GM12878 (cell line): ENCODE measurements at regions not wholly inside any gene's neighbourhood (a gene's known extent, or its start where the extent isn't known, plus 50 kb on each side); places are given as distances from the start of the nearest gene placed in this dataset.

Source experiments
- ATAC-seq: fragments of 200-7000 bp; cut with Tn5 transposase; 3 replicates; pipeline ENCODE4 v1.9.1; 2020; ENCODE audit warnings: mild to moderate bottlenecking, moderate library complexity
- BruUV-seq: library from RNA; stranded (reverse); fragments of 400-500 nt; replicated peaks from 2 replicates; lab custom pipeline; 2021; lab: Mats Ljungman, UMichigan
- CTCF ChIA-PET: fragments of 300-600 bp; sonication (Branson Sonifier 250); formaldehyde crosslinking; extraction: SDS; loops from one replicate; lab custom pipeline; 2021; ENCODE audit warnings: inconsistent platforms; lab: Yijun Ruan, JAX
- POLR2A ChIA-PET: fragments of 350-600 bp; formaldehyde crosslinking; extraction: SDS; loops from one replicate; lab custom pipeline; 2021; ENCODE audit warnings: inconsistent platforms; lab: Charles Lee
- RAD21 ChIA-PET: fragments of 300-600 bp; sonication (Branson Sonifier 250); formaldehyde crosslinking; loops from one replicate; lab custom pipeline; 2023; ENCODE audit warnings: antibody characterized with exemption; ENCODE audit not compliant: unreplicated experiment; lab: Charles Lee
- SMC1A ChIA-PET: fragments of 300-600 bp; sonication (Branson Sonifier 250); formaldehyde crosslinking; loops from one replicate; lab custom pipeline; 2023; ENCODE audit not compliant: unreplicated experiment, uncharacterized antibody; lab: Charles Lee
- DNase-seq: peaks from one replicate; pipeline ENCODE4 v3.0.0-alpha.2; 2011; ENCODE audit warnings: low read depth, low spot score
- FAIRE-seq: peaks from 3 replicates; lab custom pipeline; 2011; peaks lifted over from hg19 to GRCh38; lab: Jason Lieb, UNC
- H2AFZ ChIP-seq: 2 replicates; pipeline ENCODE4 v1.6.0; 2011; ENCODE audit warnings: low read depth, low read length, control low read depth; ENCODE audit not compliant: control insufficient read depth
- H3K27ac ChIP-seq: 2 replicates; pipeline ENCODE4 v1.5.1; 2011; ENCODE audit warnings: control low read depth; ENCODE audit not compliant: control insufficient read depth, insufficient read depth
- H3K27me3 ChIP-seq, 2 experiments: replicated peaks in 1 of 2; 2 replicates each; pipeline versions ENCODE4 v1.6.0 to v1.6.1; 2011; ENCODE audit warnings: low read length in 1 of 2; ENCODE audit not compliant: control insufficient read depth in 2 of 2, insufficient read depth in 2 of 2
- H3K36me3 ChIP-seq, 2 experiments: 2 replicates each; pipeline ENCODE4 v1.5.1; 2011; ENCODE audit warnings: low read length in 1 of 2; ENCODE audit not compliant: control insufficient read depth in 2 of 2, insufficient read depth in 2 of 2
- H3K4me1 ChIP-seq: 2 replicates; pipeline ENCODE4 v1.6.1; 2011; ENCODE audit warnings: mild to moderate bottlenecking, low read length, moderate library complexity, mixed read lengths; ENCODE audit not compliant: control insufficient read depth, insufficient read depth
- H3K4me2 ChIP-seq: 2 replicates; pipeline ENCODE4 v1.6.0; 2011; ENCODE audit warnings: control low read depth; ENCODE audit not compliant: control insufficient read depth, insufficient read depth
- H3K4me3 ChIP-seq: fragments of 200-600 bp; sonication (generic); 2 replicates; pipeline ENCODE4 v1.5.1; 2016
- H3K79me2 ChIP-seq: 2 replicates; pipeline ENCODE4 v1.6.0; 2011; ENCODE audit warnings: low read length; ENCODE audit not compliant: control insufficient read depth, insufficient read depth
- H3K9ac ChIP-seq: 2 replicates; pipeline ENCODE4 v1.8.0; 2011; ENCODE audit warnings: low read length, control low read depth, mixed read lengths; ENCODE audit not compliant: control insufficient read depth, insufficient read depth
- H3K9me3 ChIP-seq: replicated peaks from 3 replicates; pipeline ENCODE4 v1.5.1; 2011; ENCODE audit warnings: mild to moderate bottlenecking, low read length; ENCODE audit not compliant: control insufficient read depth, insufficient read depth
- H4K20me1 ChIP-seq: 2 replicates; pipeline ENCODE4 v1.6.0; 2011; ENCODE audit not compliant: control insufficient read depth, insufficient read depth
- BCL11A ChIP-seq: IDR thresholded peaks from 2 replicates; pipeline ENCODE4 v1.6.1; 2011; ENCODE audit warnings: low read depth, low read length
- BMI1 ChIP-seq: fragments of 450-650 bp; IDR thresholded peaks from 2 replicates; pipeline ENCODE4 v1.6.1; 2016; ENCODE audit warnings: mild to moderate bottlenecking, moderate library complexity, borderline replicate concordance
- CREM ChIP-seq: IDR thresholded peaks from 2 replicates; pipeline ENCODE4 v1.6.1; 2014; ENCODE audit warnings: antibody characterized with exemption, low read depth
- FOS ChIP-seq: IDR thresholded peaks from 3 replicates; pipeline ENCODE4 v1.6.1; 2011; ENCODE audit warnings: borderline replicate concordance; ENCODE audit not compliant: insufficient read length; ENCODE audit errors: extremely low read depth
- NFXL1 ChIP-seq: fragments of 450-650 bp; IDR thresholded peaks from 2 replicates; pipeline ENCODE4 v1.6.1; 2017; ENCODE audit warnings: antibody characterized with exemption, mild to moderate bottlenecking, borderline replicate concordance
- POLR2AphosphoS2 ChIP-seq: IDR thresholded peaks from 2 replicates; pipeline ENCODE4 v1.6.1; 2011; ENCODE audit warnings: low read depth, mild to moderate bottlenecking, low read length, improper control_type of control experiment, moderate library complexity
- POLR2AphosphoS5 ChIP-seq: IDR thresholded peaks from 2 replicates; pipeline ENCODE4 v1.6.1; 2011; ENCODE audit warnings: mild to moderate bottlenecking, low read length, inconsistent platforms
- RB1 ChIP-seq: fragments of 450-650 bp; formaldehyde crosslinking; IDR thresholded peaks from 2 replicates; pipeline ENCODE4 v1.6.1; 2017; ENCODE audit warnings: mild to moderate bottlenecking, borderline replicate concordance
- SMAD5 ChIP-seq: IDR thresholded peaks from 2 replicates; pipeline ENCODE4 v1.6.1; 2016; ENCODE audit warnings: antibody characterized with exemption, low read depth
- ZNF274 ChIP-seq: IDR thresholded peaks from one replicate; pipeline ENCODE4 v1.8.0; 2011; ENCODE audit not compliant: insufficient read length, insufficient read depth
- ZNF622 ChIP-seq: fragments of 450-650 bp; IDR thresholded peaks from 2 replicates; pipeline ENCODE4 v1.6.1; 2017; ENCODE audit warnings: mild to moderate bottlenecking, inconsistent platforms
- WGBS: methylation state at CpG from one replicate; pipeline ENCODE4 v1.1.6; 2016; ENCODE audit warnings: low lambda C conversion rate; ENCODE audit not compliant: insufficient replicate concordance, insufficient coverage; ENCODE audit errors: missing lambda C conversion rate; 5-methylcytosine and 5-hydroxymethylcytosine counted together
- in situ Hi-C: fragments of 300-500 bp; cut with MboI; formaldehyde crosslinking; loops from 9 replicates; pipeline ENCODE4 v1.14.3; 2018; ENCODE audit warnings: mixed read lengths
- intact Hi-C: fragments of 100-400 bp; cut with micrococcal nuclease; formaldehyde crosslinking; loops from one replicate; pipeline ENCODE4 v1.14.2; 2022; ENCODE audit not compliant: unreplicated experiment

GRCh38 chr10:78861529-78862327, 207.0 kb upstream of the ZMIZ1 start:
- CTCF ChIA-PET = no interaction called here
- TF ChIP-seq SMAD5 (no peak), POLR2AphosphoS2 (no peak), FOS (no peak), BMI1 (no peak), ZNF622 (no peak), RB1 (no peak), POLR2AphosphoS5 (no peak), CREM (no peak), NFXL1 (no peak), ZNF274 (no peak), BCL11A (no peak)
- in situ Hi-C loops (no loop called here), intact Hi-C loops (no loop called here)
- POLR2A ChIA-PET = no interaction called here
- DNase-seq (no peak), FAIRE-seq (no peak), ATAC-seq (no peak)
- WGBS = 2% methylated on average over 4 of the region's 5 CpGs
- Histone ChIP-seq H3K36me3 (no peaks in the 10 kb centered on the region), H3K4me1 (no peaks in the 10 kb centered on the region), H4K20me1 (no peaks in the 10 kb centered on the region), H3K4me3 (no peak overlapping the region), H3K79me2 (no peaks in the 10 kb centered on the region), H2AFZ (no peak overlapping the region), H3K9me3 (no peaks in the 10 kb centered on the region), H3K27ac (no peak overlapping the region), H3K27me3 (peaks cover 1 to 3% of the 10 kb centered on the region in 2 experiments; a peak in 2 of 4 replicates), H3K4me2 (no peak overlapping the region), H3K9ac (no peak overlapping the region)
- RAD21 ChIA-PET = no interaction called here
- BruUV-seq = no TSS peak
- SMC1A ChIA-PET = no interaction called here
